HL-60 (cell line): ENCODE measurements at regions not wholly inside any gene's neighbourhood (a gene's known extent, or its start where the extent isn't known, plus 50 kb on each side); places are given as distances from the start of the nearest gene placed in this dataset.

Experiments
- CTCF ChIP-seq: IDR thresholded peaks from one replicate; pipeline ENCODE4 v1.5.1; 2011; ENCODE audit warnings: low read length, control low read depth, inconsistent platforms; ENCODE audit not compliant: insufficient read depth
- POLR2AphosphoS5 ChIP-seq: IDR thresholded peaks from 2 replicates; pipeline ENCODE4 v1.6.1; 2012; ENCODE audit warnings: low read depth

DNA sequence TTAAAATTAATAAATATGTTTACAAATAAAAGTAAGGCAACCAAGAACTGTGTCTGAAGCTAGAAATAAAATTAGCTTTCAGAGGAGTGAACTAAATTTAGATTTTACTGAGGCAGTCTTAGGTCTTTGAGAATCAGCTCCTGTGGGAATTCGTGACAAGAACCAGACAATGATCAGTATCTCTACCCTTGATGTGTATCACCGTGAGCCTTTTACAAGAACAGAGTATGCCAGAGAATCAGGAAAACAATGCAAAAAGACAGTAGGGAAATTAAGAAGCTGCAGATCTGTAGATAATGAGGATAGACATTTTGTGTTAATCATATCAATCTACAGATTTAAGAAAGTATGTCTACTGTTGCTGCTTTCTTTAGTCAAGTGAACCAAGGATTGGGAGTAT is 351.0 kb downstream of the COL11A1 start:
- TF ChIP-seq CTCF (no peak), POLR2AphosphoS5 (no peak)
